Neutrophil (primary cell): ENCODE measurements at regions not wholly inside any gene's neighbourhood (a gene's known extent, or its start where the extent isn't known, plus 50 kb on each side); places are given as distances from the start of the nearest gene placed in this dataset.

Experiments
- H3K27ac ChIP-seq: fragments of 200-600 bp; sonication (generic); 2 replicates; pipeline ENCODE4 v1.5.1; 2016; ENCODE audit warnings: mild to moderate bottlenecking, moderate library complexity
- H3K27me3 ChIP-seq: fragments of 200-600 bp; sonication (generic); 2 replicates; pipeline ENCODE4 v1.6.0; 2016; ENCODE audit warnings: mild to moderate bottlenecking
- H3K36me3 ChIP-seq: fragments of 200-600 bp; sonication (generic); 2 replicates; pipeline ENCODE4 v1.5.1; 2017
- H3K4me1 ChIP-seq, 2 experiments: fragments of 200-600 bp in 1 of 2; sonication (generic) in 1 of 2; 1 replicate in 1 of 2; 2 replicates in 1 of 2; pipeline versions ENCODE4 v1.5.1 to v1.6.1; 2013 to 2016; ENCODE audit warnings: low read depth in 1 of 2, low read length in 1 of 2, mild to moderate bottlenecking in 1 of 2, moderate library complexity in 1 of 2; ENCODE audit not compliant: control insufficient read depth in 1 of 2, insufficient read depth in 1 of 2
- H3K4me3 ChIP-seq, 2 experiments: fragments of 200-600 bp in 1 of 2; sonication (generic) in 1 of 2; 1 replicate in 1 of 2; 2 replicates in 1 of 2; pipeline ENCODE4 v1.5.1; 2013 to 2016; ENCODE audit warnings: low read depth in 1 of 2, low read length in 1 of 2, mild to moderate bottlenecking in 1 of 2, moderate library complexity in 1 of 2
- H3K9me3 ChIP-seq: fragments of 200-600 bp; sonication (generic); 2 replicates; pipeline ENCODE4 v1.5.1; 2016
- TF ChIP-seq, protein P1 (sequence below): fragments of 200-600 bp; sonication (generic); IDR thresholded peaks from 2 replicates; pipeline ENCODE4 v1.5.1; 2016; ENCODE audit warnings: antibody characterized with exemption

DNA sequence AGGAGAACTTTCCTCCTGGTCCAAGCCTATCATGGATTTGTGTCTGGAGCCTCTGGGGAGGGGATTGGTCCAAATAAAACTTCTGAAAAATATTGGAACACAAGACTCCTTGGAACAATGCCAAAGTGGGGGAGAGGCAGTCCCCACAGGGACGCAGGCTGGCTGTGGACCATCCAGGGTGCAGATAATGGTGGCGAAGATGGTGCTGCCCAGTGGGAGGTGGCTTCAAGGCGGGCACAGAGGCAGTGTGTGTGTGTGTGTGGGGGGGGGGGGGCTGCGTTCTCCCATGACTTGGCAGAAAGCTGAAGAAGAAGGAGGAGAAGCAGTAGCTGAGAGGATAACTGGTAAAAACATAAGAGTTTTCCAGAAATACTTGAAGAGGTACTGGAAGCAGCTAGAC is 186.4 kb downstream of the MELK start:
- no peak overlapping the region for H3K4me3 ChIP-seq
- no peaks in the 10 kb centered on the region for H3K4me1 ChIP-seq
- H3K27me3 ChIP-seq: peaks cover 51% of the 10 kb centered on the region
- no peaks in the 10 kb centered on the region for H3K36me3 ChIP-seq
- no peak overlapping the region for H3K27ac ChIP-seq
- TF ChIP-seq, protein P1, sequence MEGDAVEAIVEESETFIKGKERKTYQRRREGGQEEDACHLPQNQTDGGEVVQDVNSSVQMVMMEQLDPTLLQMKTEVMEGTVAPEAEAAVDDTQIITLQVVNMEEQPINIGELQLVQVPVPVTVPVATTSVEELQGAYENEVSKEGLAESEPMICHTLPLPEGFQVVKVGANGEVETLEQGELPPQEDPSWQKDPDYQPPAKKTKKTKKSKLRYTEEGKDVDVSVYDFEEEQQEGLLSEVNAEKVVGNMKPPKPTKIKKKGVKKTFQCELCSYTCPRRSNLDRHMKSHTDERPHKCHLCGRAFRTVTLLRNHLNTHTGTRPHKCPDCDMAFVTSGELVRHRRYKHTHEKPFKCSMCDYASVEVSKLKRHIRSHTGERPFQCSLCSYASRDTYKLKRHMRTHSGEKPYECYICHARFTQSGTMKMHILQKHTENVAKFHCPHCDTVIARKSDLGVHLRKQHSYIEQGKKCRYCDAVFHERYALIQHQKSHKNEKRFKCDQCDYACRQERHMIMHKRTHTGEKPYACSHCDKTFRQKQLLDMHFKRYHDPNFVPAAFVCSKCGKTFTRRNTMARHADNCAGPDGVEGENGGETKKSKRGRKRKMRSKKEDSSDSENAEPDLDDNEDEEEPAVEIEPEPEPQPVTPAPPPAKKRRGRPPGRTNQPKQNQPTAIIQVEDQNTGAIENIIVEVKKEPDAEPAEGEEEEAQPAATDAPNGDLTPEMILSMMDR: no peak
- H3K9me3 ChIP-seq: no peaks in the 10 kb centered on the region

DNA sequence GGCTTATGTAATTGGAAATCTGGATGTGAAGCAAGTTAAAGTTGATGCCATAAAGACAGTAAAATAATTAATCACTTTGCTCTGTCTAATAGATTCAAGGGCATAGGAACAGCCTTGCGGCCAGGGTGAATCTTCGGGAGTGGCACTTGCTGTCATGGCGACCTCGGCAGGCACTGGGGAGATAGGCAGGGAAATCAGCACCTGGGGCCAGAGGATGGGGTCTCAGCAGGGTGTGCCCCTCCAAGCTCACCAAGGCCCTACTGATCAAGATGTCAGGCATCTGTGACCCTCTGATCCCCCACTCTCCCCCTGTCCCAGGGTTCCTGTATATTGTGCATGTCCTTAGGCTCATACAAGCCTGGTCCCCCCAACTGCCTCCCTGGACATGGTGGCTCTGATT is 187.3 kb downstream of the MELK start:
- peaks cover 43% of the 10 kb centered on the region for H3K27me3 ChIP-seq
- H3K36me3 ChIP-seq: no peaks in the 10 kb centered on the region
- H3K4me3 ChIP-seq: no peak overlapping the region
- no peak overlapping the region for H3K27ac ChIP-seq
- no peaks in the 10 kb centered on the region for H3K9me3 ChIP-seq
- TF ChIP-seq, protein P1: no peak
- no peaks in the 10 kb centered on the region for H3K4me1 ChIP-seq

DNA sequence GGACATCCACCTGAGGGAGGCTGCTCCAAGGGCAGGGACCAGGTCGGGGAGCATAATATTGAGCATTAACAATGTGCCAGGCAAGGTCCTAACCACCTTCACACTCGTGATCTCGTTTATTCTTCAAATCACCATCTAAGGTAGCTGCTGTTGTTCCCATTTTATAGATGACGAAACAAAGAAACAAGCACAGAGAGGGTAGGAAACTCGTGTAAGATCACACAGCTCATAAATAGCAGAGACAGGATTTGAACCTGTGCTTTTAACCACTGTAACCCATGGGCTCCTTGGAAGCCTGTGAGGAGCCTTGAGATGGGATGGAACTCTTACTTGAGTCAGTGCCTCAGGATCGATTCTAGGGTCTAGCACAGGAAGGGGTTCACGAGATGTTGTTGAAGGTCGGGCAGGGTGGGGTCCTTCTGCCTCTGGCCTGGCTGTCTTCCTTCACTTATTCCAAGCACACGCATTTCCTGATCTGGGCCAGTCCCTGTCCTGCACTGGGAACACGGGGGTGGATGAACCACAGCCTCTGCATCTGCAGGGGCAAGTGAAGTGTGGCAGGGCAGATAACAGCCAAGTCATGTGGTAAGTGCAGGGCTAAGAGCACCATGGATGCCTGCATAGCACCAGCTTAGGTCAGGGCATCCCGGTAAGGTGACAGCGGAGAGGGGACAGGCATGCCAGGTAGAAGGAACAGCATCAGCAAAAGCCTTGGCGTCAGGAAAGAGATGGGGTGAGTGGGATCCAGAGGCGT is 188.1 kb downstream of the MELK start:
- Histone ChIP-seq H3K9me3 (no peaks in the 10 kb centered on the region), H3K36me3 (no peaks in the 10 kb centered on the region), H3K4me1 (peaks cover 3 to 6% of the 10 kb centered on the region in 2 experiments), H3K27me3 (peaks cover 34% of the 10 kb centered on the region), H3K4me3 (no peak overlapping the region), H3K27ac (no peak overlapping the region)
- TF ChIP-seq, protein P1: no peak

DNA sequence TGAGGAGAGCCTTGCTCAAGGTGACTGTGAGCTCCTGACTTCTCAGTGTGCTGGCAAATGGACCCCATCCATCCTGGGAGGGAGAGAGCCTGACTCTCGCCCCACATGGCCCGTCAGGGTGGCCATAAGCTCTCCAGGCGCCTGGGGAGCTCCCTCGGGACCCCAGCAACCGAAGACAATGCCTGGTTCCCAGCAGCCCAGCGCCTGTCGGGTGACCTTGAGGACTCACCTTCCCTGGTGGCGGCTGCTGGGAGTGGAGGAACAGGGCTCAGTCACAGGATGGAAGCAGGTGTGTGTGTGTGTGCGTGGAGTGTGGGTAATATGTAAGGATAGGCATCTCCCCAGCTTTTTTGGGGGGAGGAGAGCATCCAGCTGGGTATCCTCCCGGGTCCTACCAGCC is 190.3 kb downstream of the MELK start:
- Histone ChIP-seq H3K36me3 (no peaks in the 10 kb centered on the region), H3K9me3 (no peaks in the 10 kb centered on the region), H3K4me1 (peaks cover 7 to 10% of the 10 kb centered on the region in 2 experiments), H3K27ac (no peak overlapping the region), H3K27me3 (peaks cover 32% of the 10 kb centered on the region), H3K4me3 (no peak overlapping the region)
- TF ChIP-seq, protein P1: no peak

DNA sequence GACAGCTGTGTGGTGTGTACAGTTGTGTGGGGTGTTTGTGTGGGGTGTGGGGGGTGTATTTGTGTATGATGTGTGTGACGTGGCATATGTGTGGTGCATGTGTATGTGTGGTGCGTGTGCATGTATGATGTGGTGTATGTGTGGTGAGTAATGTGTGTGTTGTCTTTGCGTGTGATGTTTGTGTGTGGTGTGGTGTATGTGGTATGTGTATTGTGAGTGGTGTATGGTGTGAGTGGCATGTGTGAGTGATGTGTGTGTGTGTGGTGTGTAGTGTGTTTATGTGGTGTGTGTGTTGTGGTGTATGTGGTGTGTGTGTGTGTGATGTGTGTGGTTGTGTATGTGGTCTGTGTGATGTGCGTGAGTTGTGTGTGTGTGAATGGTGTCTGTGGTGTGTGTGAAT is 191.1 kb downstream of the MELK start:
- H3K4me3 ChIP-seq: no peak overlapping the region
- H3K4me1 ChIP-seq: peaks cover 7 to 10% of the 10 kb centered on the region in 2 experiments
- no peak overlapping the region for H3K27ac ChIP-seq
- TF ChIP-seq, protein P1: no peak
- H3K9me3 ChIP-seq: no peaks in the 10 kb centered on the region
- peaks cover 32% of the 10 kb centered on the region for H3K27me3 ChIP-seq
- no peaks in the 10 kb centered on the region for H3K36me3 ChIP-seq
